HG03571 (cell line): ENCODE measurements at regions not wholly inside any gene's neighbourhood (a gene's known extent, or its start where the extent isn't known, plus 50 kb on each side); places are given as distances from the start of the nearest gene placed in this dataset.

Experiments
- ATAC-seq: cut with Tn5 transposase; IDR thresholded peaks from one replicate; pipeline ENCODE4 v1.9.1; 2021; ENCODE audit not compliant: unreplicated experiment

DNA sequence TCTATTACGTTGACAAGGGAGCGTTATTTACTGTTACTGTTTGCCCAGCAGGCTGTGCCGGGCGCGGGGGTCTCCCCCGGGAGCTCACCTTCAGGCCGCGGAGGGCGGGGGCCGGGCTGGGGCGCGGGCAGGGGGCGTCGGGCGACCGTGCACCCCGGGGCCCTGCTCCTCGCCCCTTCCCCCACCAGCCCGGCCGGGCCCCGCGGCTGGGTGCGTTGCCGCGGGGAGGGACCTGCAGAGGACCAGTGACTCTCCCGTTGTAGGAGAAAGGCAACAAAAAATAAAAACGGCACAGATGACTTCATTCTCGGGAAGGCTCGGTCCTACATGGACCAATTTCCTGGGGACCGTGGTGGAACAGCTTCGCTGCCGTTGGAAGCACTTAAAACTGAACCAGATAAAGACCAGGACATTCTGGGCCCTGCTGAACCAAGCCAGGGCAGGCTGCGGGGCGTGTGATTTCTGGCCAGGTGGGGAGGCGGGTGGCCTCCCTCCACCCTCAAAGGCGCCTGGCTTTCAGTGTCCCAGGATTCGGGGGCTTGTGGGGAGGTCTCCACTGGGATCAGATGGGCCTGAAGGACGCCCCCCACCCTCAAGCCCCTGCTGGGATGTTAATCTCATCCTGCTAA is 57.4 kb downstream of the IGLL1 start:
- no peak for ATAC-seq

DNA sequence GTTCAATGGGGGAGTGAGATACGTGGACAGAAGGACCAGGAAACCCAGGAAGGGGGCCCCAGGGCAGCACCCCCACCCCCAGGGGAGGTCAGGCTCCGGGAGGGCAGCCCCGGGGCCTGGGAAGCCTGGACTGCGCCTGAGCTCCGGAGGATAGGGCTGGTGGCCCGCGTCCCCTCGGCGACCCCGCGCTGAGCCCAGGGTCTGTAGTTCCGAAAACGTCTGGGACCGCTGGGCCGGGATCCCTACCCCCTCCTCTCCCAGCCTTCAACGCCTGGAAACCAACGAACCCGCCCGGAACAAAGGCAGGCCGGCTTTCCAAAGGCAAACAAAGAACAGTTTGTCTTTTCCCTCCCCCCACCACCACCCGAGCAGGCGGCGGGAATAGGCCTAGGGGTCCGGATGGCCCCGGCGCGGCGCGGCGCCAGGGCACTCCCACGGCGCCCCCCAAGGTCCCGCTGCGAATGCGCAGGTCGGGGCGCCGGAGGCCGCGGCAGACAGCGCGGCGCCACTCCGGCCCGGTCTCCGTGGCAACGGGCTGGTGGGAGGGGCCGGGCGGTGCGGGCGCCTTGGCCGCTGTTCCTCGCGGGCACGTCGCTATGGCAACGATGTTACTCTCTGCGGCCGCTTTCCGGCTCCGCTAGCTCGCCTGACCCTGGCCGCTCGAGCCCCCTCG is 58.5 kb downstream of the IGLL1 start:
- ATAC-seq, result no peak

DNA sequence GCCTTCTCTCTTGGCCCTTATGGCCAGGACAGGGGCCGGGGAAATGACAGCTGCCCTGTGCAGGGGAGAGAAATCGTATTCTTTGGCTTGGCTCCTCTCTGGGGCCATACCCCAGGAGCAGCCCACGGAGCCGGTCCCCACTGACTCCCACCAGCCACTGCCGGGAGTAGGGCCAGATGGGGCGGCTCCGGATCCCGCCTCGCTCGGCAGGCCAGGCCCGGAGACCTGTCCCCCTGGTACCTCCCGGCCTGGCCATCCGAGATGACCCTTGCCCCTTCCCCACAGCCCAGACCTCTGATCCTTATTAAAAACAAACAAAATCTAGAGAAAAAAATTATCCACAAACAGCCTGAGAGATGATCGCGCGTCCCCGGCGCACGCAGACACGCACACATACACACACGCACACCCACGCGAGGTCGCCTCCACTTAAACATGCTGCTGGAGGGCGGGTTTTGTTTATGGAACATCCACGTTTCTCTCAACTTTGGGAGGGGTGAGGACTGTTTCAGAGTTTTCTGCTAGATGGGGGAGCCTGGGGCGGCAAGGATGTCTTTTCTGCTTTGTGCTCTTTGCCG is 59.1 kb downstream of the IGLL1 start:
- ATAC-seq, result no peak

DNA sequence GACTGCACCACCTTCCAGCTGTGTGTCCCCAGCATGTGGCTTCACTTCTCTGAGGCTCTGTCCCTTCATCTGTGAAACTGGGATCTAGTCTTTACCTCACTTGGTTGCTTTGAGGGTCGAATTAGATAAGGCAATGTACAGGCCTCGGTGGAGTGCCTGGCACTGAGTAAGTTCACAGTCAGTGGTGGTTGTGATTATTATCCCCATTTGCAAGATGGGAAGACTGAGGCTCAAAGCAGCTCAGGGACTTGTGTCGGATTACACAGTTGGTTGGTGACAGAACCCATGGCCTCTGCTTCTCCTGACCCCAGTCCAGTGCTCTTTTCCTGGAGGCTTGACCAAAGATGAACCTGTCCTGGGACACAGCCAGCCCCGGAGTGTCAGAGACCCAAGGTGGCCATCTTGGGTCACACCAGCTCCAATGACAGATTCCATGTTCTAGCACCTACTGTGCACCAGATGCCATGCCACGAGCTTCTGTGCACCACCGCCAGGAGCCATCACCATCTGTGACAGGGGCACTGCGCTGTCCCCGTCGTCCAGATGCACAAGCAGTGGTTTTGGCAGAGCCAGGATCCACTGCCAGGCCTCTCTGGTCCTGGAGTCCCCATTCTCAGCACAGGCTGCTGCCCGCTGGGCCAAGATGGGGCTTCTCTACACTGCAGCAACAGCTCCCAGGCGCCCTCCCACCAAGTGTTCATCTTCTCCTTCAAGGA is 60.5 kb downstream of the IGLL1 start:
- ATAC-seq, result no peak

GRCh38 chr22:23518376-23519187 is 61.5 kb downstream of the IGLL1 start:
- no peak for ATAC-seq

GRCh38 chr22:23517804-23518375 is 62.2 kb downstream of the IGLL1 start:
- ATAC-seq, result no peak

GRCh38 chr22:23516304-23516703 is 63.8 kb downstream of the IGLL1 start:
- no peak for ATAC-seq

DNA sequence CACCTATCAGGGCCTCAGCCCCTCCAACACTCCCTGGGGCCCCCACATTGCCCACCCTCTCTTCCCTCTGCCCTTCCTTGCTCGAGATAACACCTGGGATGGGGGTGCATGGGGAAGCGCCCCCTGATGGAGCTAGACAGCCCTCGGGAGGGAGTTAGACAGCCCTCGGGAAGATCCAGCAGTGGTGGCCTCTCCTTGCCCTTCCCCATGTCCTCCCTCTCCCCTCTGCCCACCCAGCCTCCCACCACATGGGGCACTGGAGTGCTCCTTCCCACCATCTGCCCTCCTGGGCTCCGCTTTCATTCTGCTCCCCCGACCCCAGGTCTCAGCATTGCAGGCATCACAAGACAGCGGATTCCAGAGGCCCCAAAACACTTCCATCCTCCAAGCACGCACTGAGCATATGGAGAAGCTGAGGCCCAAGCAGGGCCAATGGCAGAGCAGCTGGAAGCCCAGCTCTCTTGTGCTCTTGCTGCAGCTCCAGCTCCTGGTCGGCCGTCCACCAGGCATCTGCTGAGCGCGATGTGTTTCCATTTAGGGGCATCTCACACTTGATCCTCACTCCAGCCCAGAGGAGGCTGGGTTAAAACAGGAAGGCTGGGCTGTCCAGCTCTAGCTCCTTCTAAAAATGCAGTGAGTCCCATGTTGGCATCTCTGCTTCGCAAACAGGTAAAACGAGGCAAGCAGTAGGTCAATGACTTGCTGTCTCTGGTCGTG is 65.6 kb downstream of the IGLL1 start:
- no peak for ATAC-seq

GRCh38 chr22:23513705-23514104 is 66.4 kb downstream of the IGLL1 start:
- ATAC-seq, result no peak

DNA sequence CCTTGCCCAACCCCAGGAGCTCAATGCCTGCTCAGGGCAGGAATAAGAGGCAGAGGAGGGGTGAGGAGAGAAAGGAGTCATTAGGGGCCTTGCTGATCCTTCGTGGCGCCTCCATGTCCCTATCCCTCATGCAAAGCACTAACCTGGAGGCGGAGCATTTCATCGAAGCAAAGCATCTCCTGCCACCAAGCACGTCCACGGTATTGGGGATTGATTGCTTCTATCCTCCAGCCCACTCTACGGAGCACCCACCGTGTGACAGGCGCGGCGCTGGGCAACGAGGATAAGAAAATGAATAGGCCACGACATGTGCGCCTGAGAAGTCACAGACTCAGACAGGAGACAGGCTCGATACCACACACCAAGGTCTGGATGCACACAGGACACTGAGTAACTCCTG is 67.0 kb downstream of the IGLL1 start:
- ATAC-seq, result no peak

DNA sequence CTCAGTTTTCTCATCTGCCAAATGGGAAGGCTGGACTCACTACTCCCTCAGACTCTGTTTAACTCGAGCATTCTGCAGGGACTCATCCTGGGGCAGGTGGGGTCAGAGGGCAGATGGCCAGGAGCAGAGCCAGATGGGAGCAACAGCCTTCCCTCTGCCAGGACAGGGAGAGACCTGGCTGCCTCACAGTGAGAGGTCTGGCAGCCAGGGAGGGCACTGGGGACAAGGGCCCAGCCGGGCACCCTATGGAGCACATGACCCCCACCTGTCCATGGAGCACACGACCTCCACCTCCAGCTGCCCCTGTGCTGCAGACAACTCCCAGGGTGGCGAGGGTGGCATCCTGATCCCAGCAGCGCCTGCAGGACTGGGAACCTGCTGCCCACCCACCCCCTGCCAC is 67.4 kb downstream of the IGLL1 start:
- no peak for ATAC-seq

- ATAC-seq, result no peak
Measured at GRCh38 chr22:23512348-23512705, 67.8 kb downstream of the IGLL1 start.

DNA sequence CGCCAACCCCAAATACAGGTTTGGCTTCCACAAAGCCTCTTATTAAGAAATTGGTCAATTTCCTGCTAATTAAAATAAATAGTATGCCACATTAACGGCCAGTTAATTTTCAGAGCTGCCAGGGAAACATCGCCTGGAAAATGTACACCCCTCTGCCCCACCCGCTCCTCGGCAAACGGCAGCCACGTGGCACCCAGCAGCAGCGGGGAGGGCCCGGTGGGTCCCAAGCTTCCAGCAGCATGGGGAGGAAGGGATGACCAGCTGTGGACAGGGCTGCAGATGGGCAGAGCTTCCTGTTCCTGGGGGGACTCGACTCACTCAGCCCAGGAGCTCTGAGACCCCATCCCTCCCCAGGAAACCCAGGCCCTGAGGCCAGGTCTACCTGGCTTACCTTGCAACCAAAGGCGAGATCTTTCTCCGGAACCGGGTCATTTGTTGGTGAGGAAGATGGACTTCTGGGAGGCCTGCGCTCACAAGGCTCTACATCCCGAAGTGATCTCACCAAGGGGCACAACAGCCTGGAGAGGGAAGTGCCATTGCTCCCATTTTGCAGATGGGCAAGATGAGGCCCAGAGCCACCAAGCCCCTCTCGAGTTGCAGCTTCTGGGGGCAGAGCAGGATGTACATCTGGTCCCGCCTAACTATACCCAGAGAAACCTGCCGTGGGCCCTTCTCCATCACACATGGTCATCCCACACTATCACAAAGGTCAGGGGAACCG is 68.3 kb downstream of the IGLL1 start:
- no peak for ATAC-seq

DNA sequence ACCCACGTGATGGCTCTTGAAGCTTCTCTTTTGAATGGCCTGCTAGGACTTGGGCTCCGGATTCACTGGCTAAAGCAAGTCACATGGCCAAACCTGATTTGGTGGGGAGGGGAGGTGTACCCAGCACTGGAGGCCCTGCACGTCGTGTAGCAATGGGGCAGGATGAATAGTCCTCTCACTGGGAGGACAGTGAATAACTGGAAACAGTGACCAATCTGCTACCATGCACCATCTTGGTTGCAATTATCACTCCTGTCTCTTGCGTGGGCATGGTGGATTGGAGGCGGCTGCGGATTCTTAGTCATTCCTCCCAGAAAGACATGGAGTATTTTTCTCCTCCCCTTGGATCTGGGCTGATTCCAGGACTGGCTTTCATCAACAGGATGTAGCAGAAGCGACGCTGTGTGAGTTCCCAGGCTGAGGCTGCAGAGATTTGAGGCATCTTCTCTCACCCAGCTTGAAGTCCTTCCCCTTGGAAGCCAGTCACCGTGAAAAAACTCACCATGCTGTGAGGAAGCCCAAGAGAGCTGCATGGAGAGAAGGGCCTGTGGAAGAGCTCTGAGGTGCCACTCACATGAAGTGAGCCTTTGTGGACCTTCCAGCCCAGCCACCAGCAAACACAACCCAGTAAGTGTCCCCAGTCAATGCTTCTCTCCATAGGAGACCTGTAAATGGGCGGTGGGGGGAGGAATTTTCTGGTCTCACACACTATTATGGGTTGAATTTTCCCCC is 70.4 kb downstream of the IGLL1 start:
- ATAC-seq, result no peak

DNA sequence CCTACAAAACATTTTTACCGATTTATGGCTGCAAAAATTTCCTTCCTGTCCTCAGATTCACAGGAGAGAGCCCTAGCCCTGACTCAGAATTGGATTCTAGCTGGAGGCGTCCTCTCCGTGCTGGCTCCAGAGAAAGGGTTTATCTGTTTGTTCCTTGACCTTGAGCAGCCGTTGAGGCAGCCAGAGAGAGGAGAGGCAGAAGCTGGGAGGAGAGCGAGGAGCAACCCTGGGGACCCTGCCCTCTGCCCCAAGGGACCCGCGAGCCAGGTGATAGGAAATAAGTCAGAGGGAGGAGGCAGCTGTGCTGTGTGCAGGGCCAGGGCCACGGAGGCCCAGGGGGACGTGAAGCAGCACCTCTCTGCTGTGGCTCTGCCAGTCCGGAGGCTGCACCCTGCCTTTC is 75.6 kb downstream of the IGLL1 start:
- no peak for ATAC-seq

- no peak for ATAC-seq
Measured at GRCh38 chr22:23503736-23504440, 76.2 kb downstream of the IGLL1 start.

- ATAC-seq, result no peak
Measured at GRCh38 chr22:23503142-23503541, 76.9 kb downstream of the IGLL1 start.

GRCh38 chr22:23501708-23502107 is 78.4 kb downstream of the IGLL1 start:
- ATAC-seq, result no peak
